ENCODE measurements at regions not wholly inside any gene's neighbourhood (a gene's known extent, or its start where the extent isn't known, plus 50 kb on each side); places are given as distances from the start of the nearest gene placed in this dataset.

- TF ChIP-seq, protein P1, sequence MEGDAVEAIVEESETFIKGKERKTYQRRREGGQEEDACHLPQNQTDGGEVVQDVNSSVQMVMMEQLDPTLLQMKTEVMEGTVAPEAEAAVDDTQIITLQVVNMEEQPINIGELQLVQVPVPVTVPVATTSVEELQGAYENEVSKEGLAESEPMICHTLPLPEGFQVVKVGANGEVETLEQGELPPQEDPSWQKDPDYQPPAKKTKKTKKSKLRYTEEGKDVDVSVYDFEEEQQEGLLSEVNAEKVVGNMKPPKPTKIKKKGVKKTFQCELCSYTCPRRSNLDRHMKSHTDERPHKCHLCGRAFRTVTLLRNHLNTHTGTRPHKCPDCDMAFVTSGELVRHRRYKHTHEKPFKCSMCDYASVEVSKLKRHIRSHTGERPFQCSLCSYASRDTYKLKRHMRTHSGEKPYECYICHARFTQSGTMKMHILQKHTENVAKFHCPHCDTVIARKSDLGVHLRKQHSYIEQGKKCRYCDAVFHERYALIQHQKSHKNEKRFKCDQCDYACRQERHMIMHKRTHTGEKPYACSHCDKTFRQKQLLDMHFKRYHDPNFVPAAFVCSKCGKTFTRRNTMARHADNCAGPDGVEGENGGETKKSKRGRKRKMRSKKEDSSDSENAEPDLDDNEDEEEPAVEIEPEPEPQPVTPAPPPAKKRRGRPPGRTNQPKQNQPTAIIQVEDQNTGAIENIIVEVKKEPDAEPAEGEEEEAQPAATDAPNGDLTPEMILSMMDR (IDR thresholded peaks at IDR 0.05), result no peak
- TF ChIP-seq POLR2A (IDR thresholded peaks at IDR 0.05), result no peak
- TF ChIP-seq EP300 (IDR thresholded peaks at IDR 0.05), result no peak
These were observed 605.5 kb downstream of the XPNPEP1 start for GRCh38 chr10:109317746-109318366.

Measured in ovary (tissue), 3 donors.